ENCODE measurements at regions not wholly inside any gene's neighbourhood (a gene's known extent, or its start where the extent isn't known, plus 50 kb on each side); places are given as distances from the start of the nearest gene placed in this dataset.

DNA sequence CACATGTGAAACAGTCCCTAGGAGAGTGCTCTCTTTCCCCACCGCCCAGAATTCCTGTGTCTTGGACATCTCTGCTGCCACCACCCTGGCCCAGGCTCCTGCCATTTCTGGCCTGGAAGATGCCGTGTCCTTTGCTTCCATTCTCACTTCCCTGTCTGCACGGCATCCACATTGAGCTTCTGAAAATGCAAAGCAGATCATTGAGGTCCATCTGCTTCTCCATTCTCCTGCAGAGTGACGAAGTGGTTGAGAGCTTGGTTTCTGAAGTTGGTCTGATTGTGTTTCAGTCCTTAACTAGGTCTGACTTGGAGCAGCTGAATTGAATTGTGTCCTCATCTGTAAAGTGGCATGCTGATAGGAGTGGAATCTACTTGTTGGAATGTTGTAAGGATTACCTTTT lies 98.7 kb upstream of the MGAT5 start:
- H3K9ac ChIP-seq (ENCODE audit: low read length): no peak overlapping the region
- H3K27me3 ChIP-seq (ENCODE audit: control insufficient read depth, insufficient read depth, low read length): no peaks in the 10 kb centered on the region
- no peaks in the 10 kb centered on the region for H3K36me3 ChIP-seq (ENCODE audit: control insufficient read depth, insufficient read depth, low read length)
- H3K4me1 ChIP-seq (ENCODE audit: control insufficient read depth, insufficient read depth, low read length): no peaks in the 10 kb centered on the region
- no peak overlapping the region for H3K27ac ChIP-seq (ENCODE audit: low read depth, low read length)
- H3K4me3 ChIP-seq (ENCODE audit: low read length): no peak overlapping the region

DNA sequence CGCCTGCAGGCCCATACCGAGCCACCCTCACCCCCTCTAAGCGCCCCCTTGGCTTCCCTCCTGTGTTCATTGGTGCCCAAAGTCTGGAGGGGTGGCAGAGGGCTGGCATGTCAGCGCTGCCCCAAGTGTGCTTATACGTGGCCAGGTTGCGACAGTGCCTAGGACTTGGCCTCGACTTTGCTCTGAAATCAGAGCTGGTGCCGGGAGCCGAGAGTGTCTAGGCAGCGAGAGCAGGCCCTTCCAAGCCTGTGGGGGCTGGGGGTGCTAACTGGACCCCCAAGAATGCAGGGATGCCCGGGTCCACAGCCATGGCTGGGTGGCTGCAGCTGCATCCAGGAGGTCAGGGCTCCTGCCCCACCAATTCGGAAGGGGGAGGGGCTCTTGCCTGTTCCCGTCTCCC lies 95.6 kb upstream of the MGAT5 start:
- Histone ChIP-seq H3K4me1 (ENCODE audit: control insufficient read depth, insufficient read depth, low read length) (no peaks in the 10 kb centered on the region), H3K27ac (ENCODE audit: low read depth, low read length) (no peak overlapping the region), H3K9ac (ENCODE audit: low read length) (no peak overlapping the region), H3K4me3 (ENCODE audit: low read length) (no peak overlapping the region), H3K36me3 (ENCODE audit: control insufficient read depth, insufficient read depth, low read length) (no peaks in the 10 kb centered on the region), H3K27me3 (ENCODE audit: control insufficient read depth, insufficient read depth, low read length) (no peaks in the 10 kb centered on the region)

DNA sequence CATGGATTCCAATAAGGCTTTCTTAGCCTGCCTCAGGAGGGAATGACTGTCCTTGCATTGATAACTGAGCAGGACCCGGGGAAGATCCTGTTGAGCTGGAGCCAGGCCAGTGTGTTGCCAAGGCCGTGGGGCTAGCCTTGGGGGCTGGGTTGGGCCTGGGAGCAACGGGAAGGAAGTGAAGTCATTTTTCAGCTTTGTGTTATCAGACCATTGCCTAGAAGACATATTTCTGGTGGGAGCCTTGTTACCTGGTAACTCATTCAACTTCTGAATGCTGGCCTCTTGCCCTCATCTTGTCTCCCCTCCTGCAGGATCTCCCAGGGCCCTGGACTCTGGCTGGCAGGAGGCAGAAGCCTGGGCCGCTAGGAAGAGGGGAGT lies 92.7 kb upstream of the MGAT5 start:
- no peak overlapping the region for H3K27ac ChIP-seq (ENCODE audit: low read depth, low read length)
- no peaks in the 10 kb centered on the region for H3K36me3 ChIP-seq (ENCODE audit: control insufficient read depth, insufficient read depth, low read length)
- no peaks in the 10 kb centered on the region for H3K4me1 ChIP-seq (ENCODE audit: control insufficient read depth, insufficient read depth, low read length)
- H3K27me3 ChIP-seq (ENCODE audit: control insufficient read depth, insufficient read depth, low read length): no peaks in the 10 kb centered on the region
- H3K4me3 ChIP-seq (ENCODE audit: low read length): no peak overlapping the region
- no peak overlapping the region for H3K9ac ChIP-seq (ENCODE audit: low read length)

DNA sequence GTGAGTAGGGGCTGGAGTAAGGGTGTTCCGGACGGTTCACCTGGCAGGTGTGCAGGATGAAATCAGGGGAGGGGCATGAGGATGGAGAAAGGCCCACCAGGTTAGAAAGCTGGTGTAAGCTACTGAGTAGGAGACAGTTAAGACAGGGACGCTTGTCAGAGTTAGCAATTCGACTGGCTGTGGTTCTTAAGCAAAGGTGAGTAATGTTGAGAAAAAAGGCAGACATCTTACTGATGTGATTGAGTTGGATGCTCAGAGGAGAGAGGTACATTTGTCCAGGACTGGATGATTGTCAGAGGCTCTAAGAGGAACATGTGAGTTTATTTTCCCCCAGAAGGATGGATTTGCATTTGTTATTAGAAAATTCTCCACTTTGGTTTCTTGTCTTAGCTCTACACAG lies 90.5 kb upstream of the MGAT5 start:
- H3K27me3 ChIP-seq (ENCODE audit: control insufficient read depth, insufficient read depth, low read length): no peaks in the 10 kb centered on the region
- H3K4me1 ChIP-seq (ENCODE audit: control insufficient read depth, insufficient read depth, low read length): no peaks in the 10 kb centered on the region
- no peak overlapping the region for H3K27ac ChIP-seq (ENCODE audit: low read depth, low read length)
- H3K9ac ChIP-seq (ENCODE audit: low read length): no peak overlapping the region
- no peak overlapping the region for H3K4me3 ChIP-seq (ENCODE audit: low read length)
- no peaks in the 10 kb centered on the region for H3K36me3 ChIP-seq (ENCODE audit: control insufficient read depth, insufficient read depth, low read length)

DNA sequence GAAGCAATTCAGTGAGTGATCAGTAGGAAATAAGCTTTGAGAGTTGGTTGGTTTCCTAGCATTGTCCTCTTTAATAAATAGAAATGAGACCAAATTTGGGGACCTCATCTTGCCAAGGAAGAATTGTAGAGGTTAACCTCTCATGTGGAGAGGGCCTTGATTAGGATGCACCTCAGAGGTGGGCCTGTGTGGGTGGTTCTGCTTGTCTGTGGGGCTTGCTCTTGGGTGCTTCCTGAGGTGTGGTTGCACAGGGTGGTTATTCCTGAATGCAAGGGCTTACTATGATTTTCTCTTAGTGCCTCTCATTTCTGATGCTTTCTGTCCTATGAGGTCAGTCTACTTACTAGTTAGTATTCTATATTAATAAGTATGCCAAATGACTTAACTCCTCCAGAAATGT lies 89.6 kb upstream of the MGAT5 start:
- Histone ChIP-seq H3K27ac (ENCODE audit: low read depth, low read length) (no peak overlapping the region), H3K4me1 (ENCODE audit: control insufficient read depth, insufficient read depth, low read length) (no peaks in the 10 kb centered on the region), H3K4me3 (ENCODE audit: low read length) (no peak overlapping the region), H3K27me3 (ENCODE audit: control insufficient read depth, insufficient read depth, low read length) (no peaks in the 10 kb centered on the region), H3K9ac (ENCODE audit: low read length) (no peak overlapping the region), H3K36me3 (ENCODE audit: control insufficient read depth, insufficient read depth, low read length) (no peaks in the 10 kb centered on the region)

DNA sequence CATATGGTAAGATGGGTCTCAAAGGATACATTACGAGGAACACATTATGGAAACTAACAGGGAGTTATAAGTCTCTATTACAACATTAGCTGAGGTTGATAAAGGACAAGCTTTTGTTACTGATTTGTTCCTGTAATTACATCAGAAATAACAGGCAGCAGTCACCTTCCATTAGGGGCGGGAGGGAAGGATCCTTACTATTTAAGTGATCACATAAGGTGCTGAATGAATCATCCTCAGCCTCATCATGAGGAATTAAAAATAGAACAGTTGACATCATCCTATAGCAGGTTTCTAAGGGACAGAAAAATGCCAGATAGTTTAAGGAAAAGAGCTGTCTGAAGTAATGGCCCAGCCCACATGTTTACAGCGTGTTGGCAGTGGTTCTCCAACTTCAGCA lies 86.9 kb upstream of the MGAT5 start:
- no peak overlapping the region for H3K27ac ChIP-seq (ENCODE audit: low read depth, low read length)

DNA sequence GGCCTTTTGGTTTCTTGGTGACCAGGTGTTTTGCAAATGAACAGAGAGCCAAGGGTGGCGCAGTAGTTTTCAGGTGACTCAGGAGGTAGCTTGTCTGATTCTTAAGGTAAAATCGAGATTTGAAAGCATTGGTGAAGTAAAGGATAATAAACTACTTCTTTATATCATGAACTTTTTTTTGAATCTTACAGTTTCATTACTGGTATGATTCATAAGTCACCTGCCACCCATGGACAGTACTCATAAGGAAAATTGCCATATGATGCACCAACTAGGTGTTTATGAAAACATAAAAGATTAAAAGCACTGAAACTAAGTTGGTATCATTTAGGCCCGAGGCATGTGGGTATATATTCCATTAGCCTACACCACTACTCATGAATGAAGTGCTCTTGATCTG lies 84.1 kb upstream of the MGAT5 start:
- no peak overlapping the region for H3K9ac ChIP-seq (ENCODE audit: low read length)
- H3K27me3 ChIP-seq (ENCODE audit: control insufficient read depth, insufficient read depth, low read length): no peaks in the 10 kb centered on the region
- no peak overlapping the region for H3K4me3 ChIP-seq (ENCODE audit: low read length)
- no peak overlapping the region for H3K27ac ChIP-seq (ENCODE audit: low read depth, low read length)
- no peaks in the 10 kb centered on the region for H3K36me3 ChIP-seq (ENCODE audit: control insufficient read depth, insufficient read depth, low read length)
- H3K4me1 ChIP-seq (ENCODE audit: control insufficient read depth, insufficient read depth, low read length): no peaks in the 10 kb centered on the region

More for the DNA sequence above, 86.9 kb upstream of the MGAT5 start:
- H3K36me3 ChIP-seq (ENCODE audit: control insufficient read depth, insufficient read depth, low read length): no peaks in the 10 kb centered on the region
- H3K27me3 ChIP-seq (ENCODE audit: control insufficient read depth, insufficient read depth, low read length): no peaks in the 10 kb centered on the region
- no peak overlapping the region for H3K9ac ChIP-seq (ENCODE audit: low read length)
- no peak overlapping the region for H3K4me3 ChIP-seq (ENCODE audit: low read length)
- no peaks in the 10 kb centered on the region for H3K4me1 ChIP-seq (ENCODE audit: control insufficient read depth, insufficient read depth, low read length)

DNA sequence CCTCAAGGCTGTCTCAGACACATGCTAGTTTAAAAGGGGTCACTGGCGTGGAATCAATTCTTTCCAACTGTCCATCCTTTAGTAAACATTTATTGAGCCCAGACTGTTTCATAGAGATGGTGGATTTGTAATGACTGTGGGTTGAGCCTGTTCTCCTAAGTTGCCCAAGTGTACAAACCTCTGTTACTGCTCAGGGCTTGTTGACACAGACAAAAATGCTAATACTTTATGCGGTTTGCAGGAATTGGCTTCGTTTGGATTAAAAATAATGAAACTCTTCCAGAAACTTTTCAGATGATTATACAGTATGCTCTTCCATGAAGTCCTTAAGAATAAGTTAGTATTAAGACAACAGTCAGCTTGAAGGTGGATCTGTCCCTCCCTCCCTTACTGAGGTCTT lies 83.6 kb upstream of the MGAT5 start:
- Histone ChIP-seq H3K27ac (ENCODE audit: low read depth, low read length) (no peak overlapping the region), H3K9ac (ENCODE audit: low read length) (no peak overlapping the region), H3K27me3 (ENCODE audit: control insufficient read depth, insufficient read depth, low read length) (no peaks in the 10 kb centered on the region), H3K4me3 (ENCODE audit: low read length) (no peak overlapping the region), H3K4me1 (ENCODE audit: control insufficient read depth, insufficient read depth, low read length) (no peaks in the 10 kb centered on the region), H3K36me3 (ENCODE audit: control insufficient read depth, insufficient read depth, low read length) (no peaks in the 10 kb centered on the region)

DNA sequence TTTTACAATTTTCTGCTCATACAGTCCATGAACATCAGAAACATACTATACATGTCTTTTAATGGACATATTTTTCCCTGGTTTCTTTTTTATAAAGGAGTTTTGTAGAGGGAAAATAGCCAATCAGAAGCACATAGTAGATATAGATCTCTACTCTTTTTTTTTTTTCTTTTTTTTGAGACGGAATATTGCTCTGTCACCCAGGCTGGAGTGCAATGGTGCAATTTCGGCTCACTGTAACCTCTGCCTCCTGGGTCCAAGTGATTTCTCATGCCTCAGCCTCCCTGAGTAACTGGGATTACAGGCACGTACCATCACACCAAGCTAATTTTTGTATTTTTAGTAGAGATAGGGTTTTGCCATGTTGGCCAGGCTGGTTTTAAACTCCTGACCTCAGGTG lies 83.2 kb upstream of the MGAT5 start:
- H3K9ac ChIP-seq (ENCODE audit: low read length): no peak overlapping the region
- no peaks in the 10 kb centered on the region for H3K27me3 ChIP-seq (ENCODE audit: control insufficient read depth, insufficient read depth, low read length)
- no peaks in the 10 kb centered on the region for H3K4me1 ChIP-seq (ENCODE audit: control insufficient read depth, insufficient read depth, low read length)
- H3K27ac ChIP-seq (ENCODE audit: low read depth, low read length): no peak overlapping the region
- H3K4me3 ChIP-seq (ENCODE audit: low read length): no peak overlapping the region
- H3K36me3 ChIP-seq (ENCODE audit: control insufficient read depth, insufficient read depth, low read length): no peaks in the 10 kb centered on the region

DNA sequence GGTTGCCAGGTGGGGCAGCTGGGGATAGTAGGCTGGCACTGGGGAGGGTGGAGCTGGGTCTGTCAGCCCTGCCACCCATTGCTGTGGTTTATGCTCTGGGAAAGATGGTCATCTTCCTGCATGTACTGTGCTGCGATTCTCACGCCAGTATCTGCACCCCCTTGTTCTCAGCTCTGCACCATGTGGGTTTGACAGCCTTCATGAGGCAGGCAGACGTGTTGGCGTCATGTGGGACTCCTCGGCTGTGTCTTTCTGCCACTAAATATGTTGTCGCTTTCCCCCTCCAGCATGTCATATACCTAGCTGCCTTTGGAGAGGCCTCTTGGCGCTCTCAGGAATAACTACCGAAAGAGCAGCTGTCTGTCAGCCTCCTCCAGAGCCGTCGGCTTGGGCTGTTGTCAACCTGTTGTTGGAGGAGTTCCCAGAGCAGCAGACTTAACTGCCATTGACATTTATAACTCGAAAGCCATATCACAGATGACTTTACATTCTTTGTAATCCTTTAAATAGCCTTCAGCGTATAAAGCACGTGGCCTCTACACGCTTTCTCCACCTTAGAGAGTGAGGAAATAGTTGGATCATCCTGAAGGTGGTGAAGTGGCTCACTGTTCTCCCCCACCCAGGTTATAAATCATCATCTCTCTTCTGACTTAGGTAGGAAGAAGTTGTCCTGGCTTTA lies 80.4 kb upstream of the MGAT5 start:
- H3K36me3 ChIP-seq (ENCODE audit: control insufficient read depth, insufficient read depth, low read length): no peaks in the 10 kb centered on the region
- H3K4me1 ChIP-seq (ENCODE audit: control insufficient read depth, insufficient read depth, low read length): peaks cover 7% of the 10 kb centered on the region
- H3K27ac ChIP-seq (ENCODE audit: low read depth, low read length): no peak overlapping the region
- H3K27me3 ChIP-seq (ENCODE audit: control insufficient read depth, insufficient read depth, low read length): no peaks in the 10 kb centered on the region
- peak overlapping the region; percentile 14 for H3K4me3 ChIP-seq (ENCODE audit: low read length)
- H3K9ac ChIP-seq (ENCODE audit: low read length): no peak overlapping the region

DNA sequence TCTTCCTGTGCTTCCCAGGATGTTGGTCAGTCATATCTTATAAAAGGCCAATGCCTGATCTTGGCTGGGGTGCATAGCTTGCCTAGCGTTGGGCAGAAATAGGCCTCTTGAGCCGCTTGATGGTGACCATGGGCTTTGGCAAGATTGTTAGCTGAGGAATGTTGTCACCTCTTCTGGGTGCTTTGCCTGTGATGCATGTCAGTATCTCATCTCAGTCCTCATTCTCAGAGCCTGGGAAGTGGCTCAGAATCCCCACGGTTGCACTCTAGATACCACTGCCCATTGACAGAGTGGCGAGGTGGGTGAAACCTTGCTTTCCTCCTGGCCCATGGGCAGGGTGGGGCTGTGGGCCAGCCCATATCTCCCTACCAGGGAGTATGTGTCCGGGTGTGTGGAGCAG lies 79.2 kb upstream of the MGAT5 start:
- Histone ChIP-seq H3K36me3 (ENCODE audit: control insufficient read depth, insufficient read depth, low read length) (no peaks in the 10 kb centered on the region), H3K27me3 (ENCODE audit: control insufficient read depth, insufficient read depth, low read length) (no peaks in the 10 kb centered on the region), H3K27ac (ENCODE audit: low read depth, low read length) (no peak overlapping the region), H3K9ac (ENCODE audit: low read length) (no peak overlapping the region), H3K4me3 (ENCODE audit: low read length) (no peak overlapping the region), H3K4me1 (ENCODE audit: control insufficient read depth, insufficient read depth, low read length) (peaks cover 7% of the 10 kb centered on the region)

DNA sequence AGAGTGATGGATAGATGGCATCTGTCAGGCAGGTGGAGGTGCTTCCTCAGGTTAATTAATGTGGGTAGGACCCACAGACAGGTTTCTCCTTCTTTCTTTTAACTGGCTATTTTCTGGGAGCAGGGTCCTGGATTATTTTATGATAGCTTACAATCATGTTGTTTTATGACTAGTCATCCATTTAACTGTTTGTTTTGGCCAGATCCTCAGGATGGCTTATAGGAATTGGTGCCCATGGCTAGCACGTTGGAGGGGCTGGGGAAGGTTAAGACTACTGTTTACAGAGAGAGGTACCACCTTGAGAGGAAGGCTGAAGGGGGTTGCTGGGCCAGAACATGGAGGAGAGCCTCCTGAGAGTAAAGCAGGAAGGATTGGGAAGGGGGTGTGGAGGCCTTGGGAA lies 78.0 kb upstream of the MGAT5 start:
- peaks cover 7% of the 10 kb centered on the region for H3K4me1 ChIP-seq (ENCODE audit: control insufficient read depth, insufficient read depth, low read length)
- no peak overlapping the region for H3K9ac ChIP-seq (ENCODE audit: low read length)
- no peaks in the 10 kb centered on the region for H3K27me3 ChIP-seq (ENCODE audit: control insufficient read depth, insufficient read depth, low read length)
- no peaks in the 10 kb centered on the region for H3K36me3 ChIP-seq (ENCODE audit: control insufficient read depth, insufficient read depth, low read length)
- H3K27ac ChIP-seq (ENCODE audit: low read depth, low read length): no peak overlapping the region
- no peak overlapping the region for H3K4me3 ChIP-seq (ENCODE audit: low read length)

DNA sequence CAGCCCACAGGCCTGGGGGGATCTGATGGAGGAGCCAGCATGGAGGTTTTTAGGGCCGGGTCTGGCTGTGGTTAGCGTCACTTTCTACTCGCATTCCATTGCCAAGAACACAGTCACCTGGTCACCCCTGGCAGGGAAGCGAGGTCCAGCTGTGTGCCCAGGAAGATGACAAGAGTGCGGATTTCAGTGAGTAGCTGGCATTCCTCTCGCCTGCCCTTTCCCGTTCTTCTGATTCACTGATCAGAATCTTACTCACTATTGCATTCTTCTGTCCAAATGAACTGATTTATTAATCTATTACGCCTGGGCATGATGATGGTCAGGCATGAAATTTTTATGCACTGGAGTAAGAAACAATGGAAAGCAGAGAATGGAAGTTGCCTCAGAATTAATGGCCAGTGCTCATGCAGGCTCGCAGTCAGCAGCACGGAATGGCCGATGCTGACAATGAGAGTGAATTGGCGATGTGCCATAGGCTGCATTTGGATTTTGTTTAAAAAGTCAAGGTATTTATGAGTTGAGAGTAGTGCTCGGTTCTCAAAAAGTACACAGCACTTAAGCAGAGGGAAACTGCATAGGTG lies 76.4 kb upstream of the MGAT5 start:
- Histone ChIP-seq H3K4me3 (ENCODE audit: low read length) (peak overlapping the region; percentile 28), H3K27ac (ENCODE audit: low read depth, low read length) (no peak overlapping the region), H3K4me1 (ENCODE audit: control insufficient read depth, insufficient read depth, low read length) (peaks cover 7% of the 10 kb centered on the region), H3K9ac (ENCODE audit: low read length) (no peak overlapping the region), H3K27me3 (ENCODE audit: control insufficient read depth, insufficient read depth, low read length) (no peaks in the 10 kb centered on the region), H3K36me3 (ENCODE audit: control insufficient read depth, insufficient read depth, low read length) (no peaks in the 10 kb centered on the region)

Measured in rectal smooth muscle tissue (tissue), 1 donor.